GM19324 (cell line): ENCODE measurements at regions not wholly inside any gene's neighbourhood (a gene's known extent, or its start where the extent isn't known, plus 50 kb on each side); places are given as distances from the start of the nearest gene placed in this dataset.
"Not testable (repeated sequence)": the region's sequence is repeated elsewhere in the genome, so short reads cannot be mapped to it uniquely, and the experiment has no call there.

ENCODE experiments used
- ATAC-seq: cut with Tn5 transposase; IDR thresholded peaks from one replicate; pipeline ENCODE4 v1.9.1; 2021; ENCODE audit warnings: mild to moderate bottlenecking, moderate library complexity; ENCODE audit not compliant: unreplicated experiment, low FRiP score

GRCh38 chr20:16861708-16862107 lies 113.5 kb downstream of the OTOR start:
- ATAC-seq: no peak

- ATAC-seq: no peak
These were observed 115.1 kb downstream of the OTOR start for GRCh38 chr20:16863303-16863702.

GRCh38 chr20:16864069-16864468 lies 115.9 kb downstream of the OTOR start:
- ATAC-seq: no peak

- no peak for ATAC-seq
These were observed 116.8 kb downstream of the OTOR start for GRCh38 chr20:16864963-16865362.

GRCh38 chr20:16865406-16865805 lies 117.2 kb downstream of the OTOR start:
- no peak for ATAC-seq

GRCh38 chr20:16873124-16873523 lies 125.0 kb downstream of the OTOR start:
- ATAC-seq: not testable (repeated sequence)

GRCh38 chr20:16877053-16877554 lies 128.9 kb downstream of the OTOR start:
- ATAC-seq: no peak

- no peak for ATAC-seq
These were observed 137.6 kb downstream of the OTOR start for GRCh38 chr20:16885746-16886145.

GRCh38 chr20:16898433-16898832 lies 150.3 kb downstream of the OTOR start:
- no peak for ATAC-seq

- ATAC-seq: no peak
These were observed 154.5 kb downstream of the OTOR start for GRCh38 chr20:16902662-16903061.

- no peak for ATAC-seq
These were observed 156.6 kb downstream of the OTOR start for GRCh38 chr20:16904751-16905150.

- ATAC-seq: no peak
These were observed 166.1 kb downstream of the OTOR start for GRCh38 chr20:16914277-16914676.

GRCh38 chr20:16916165-16916564 lies 168.0 kb downstream of the OTOR start:
- ATAC-seq: no peak

- ATAC-seq: no peak
These were observed 169.5 kb downstream of the OTOR start for GRCh38 chr20:16917636-16918035.

- no peak for ATAC-seq
These were observed 170.2 kb downstream of the OTOR start for GRCh38 chr20:16918366-16918765.

- ATAC-seq: no peak
These were observed 171.7 kb downstream of the OTOR start for GRCh38 chr20:16919841-16920240.

GRCh38 chr20:16922834-16923233 lies 174.7 kb downstream of the OTOR start:
- no peak for ATAC-seq

- ATAC-seq: no peak
These were observed 178.7 kb downstream of the OTOR start for GRCh38 chr20:16926626-16927430.

GRCh38 chr20:16929756-16930155 lies 181.6 kb downstream of the OTOR start:
- ATAC-seq: no peak

- no peak for ATAC-seq
These were observed 182.5 kb downstream of the OTOR start for GRCh38 chr20:16930656-16931055.

GRCh38 chr20:16939051-16939450 lies 190.9 kb downstream of the OTOR start:
- no peak for ATAC-seq

GRCh38 chr20:16940701-16941100 lies 192.5 kb downstream of the OTOR start:
- no peak for ATAC-seq
